GM20000 (cell line): ENCODE measurements at regions not wholly inside any gene's neighbourhood (a gene's known extent, or its start where the extent isn't known, plus 50 kb on each side); places are given as distances from the start of the nearest gene placed in this dataset.

Experiments
- DNase-seq: peaks from one replicate; pipeline ENCODE4 v3.0.0; 2012; ENCODE audit warnings: low spot score
- TF ChIP-seq, protein P1 (sequence below): IDR thresholded peaks from 2 replicates; pipeline ENCODE4 v1.5.1; 2012; ENCODE audit warnings: mild to moderate bottlenecking, control low read depth; ENCODE audit errors: extremely low read depth, missing control alignments

DNA sequence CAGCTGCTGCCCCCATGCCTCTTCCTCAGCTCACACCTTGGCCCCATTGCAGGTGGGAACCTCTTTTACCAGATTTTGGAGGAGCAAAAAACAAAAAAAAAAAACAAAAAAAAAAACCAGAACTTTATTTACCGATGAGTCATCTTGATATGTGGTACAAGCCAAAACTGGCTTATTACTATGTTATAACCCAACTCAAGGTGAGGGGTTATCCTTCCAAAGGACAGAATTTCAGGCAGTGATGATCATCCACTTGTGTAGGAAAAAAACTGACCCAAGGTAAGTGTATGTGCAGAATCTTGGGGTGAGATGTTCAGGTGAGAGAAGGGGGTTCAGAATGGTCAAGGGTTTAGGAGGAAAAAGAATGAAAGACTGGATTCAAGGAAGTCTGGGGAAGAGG is 142.6 kb upstream of the FST start:
- TF ChIP-seq, protein P1, sequence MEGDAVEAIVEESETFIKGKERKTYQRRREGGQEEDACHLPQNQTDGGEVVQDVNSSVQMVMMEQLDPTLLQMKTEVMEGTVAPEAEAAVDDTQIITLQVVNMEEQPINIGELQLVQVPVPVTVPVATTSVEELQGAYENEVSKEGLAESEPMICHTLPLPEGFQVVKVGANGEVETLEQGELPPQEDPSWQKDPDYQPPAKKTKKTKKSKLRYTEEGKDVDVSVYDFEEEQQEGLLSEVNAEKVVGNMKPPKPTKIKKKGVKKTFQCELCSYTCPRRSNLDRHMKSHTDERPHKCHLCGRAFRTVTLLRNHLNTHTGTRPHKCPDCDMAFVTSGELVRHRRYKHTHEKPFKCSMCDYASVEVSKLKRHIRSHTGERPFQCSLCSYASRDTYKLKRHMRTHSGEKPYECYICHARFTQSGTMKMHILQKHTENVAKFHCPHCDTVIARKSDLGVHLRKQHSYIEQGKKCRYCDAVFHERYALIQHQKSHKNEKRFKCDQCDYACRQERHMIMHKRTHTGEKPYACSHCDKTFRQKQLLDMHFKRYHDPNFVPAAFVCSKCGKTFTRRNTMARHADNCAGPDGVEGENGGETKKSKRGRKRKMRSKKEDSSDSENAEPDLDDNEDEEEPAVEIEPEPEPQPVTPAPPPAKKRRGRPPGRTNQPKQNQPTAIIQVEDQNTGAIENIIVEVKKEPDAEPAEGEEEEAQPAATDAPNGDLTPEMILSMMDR, result no peak
- no peak for DNase-seq

DNA sequence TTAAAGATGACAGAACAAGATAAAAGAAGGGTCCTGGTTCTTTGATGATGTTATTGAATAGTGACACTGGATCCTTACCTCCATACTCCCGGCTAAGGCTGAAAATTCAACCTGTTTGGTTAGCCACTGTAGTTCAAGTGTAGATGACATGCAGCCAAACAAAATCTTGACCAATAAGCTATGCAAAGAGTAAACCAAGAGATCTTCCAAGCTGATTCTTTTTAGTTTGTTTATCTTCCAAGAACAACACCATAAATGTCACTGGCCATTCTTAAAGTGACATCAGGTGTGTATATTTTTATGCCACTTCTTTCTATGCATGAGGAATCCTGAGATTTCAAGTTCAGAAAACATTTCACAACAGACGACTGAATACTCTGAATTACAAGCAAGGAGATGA is 141.5 kb upstream of the FST start:
- TF ChIP-seq, protein P1, result no peak
- DNase-seq, result no peak

DNA sequence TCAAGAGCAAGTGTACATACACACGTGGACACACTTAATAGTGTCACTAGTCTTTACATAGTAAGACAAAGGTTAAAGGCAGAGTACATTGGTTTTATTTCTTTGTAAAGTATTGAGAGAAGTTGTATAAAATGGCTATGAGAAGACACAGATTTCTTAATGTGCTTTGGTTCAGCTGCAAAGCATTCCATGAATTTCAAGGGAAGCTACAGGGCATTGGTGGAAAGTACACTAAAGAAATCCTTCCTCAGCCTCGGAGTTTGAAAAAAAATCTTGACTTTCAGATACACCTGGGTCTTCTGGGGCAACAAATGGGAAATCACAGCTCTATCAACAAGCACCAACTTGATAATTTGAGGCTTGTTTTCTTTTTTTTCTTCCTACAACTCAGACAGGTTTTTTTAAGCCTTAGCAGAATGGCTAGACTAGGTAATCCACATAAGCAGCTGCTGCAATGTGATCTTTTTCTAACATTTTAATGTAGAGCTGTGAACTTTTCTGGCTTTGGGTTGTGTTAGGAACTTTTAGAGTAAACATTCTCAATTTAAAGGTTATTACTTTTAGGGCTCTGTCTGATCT is 140.4 kb upstream of the FST start:
- TF ChIP-seq, protein P1, result no peak
- no peak for DNase-seq

DNA sequence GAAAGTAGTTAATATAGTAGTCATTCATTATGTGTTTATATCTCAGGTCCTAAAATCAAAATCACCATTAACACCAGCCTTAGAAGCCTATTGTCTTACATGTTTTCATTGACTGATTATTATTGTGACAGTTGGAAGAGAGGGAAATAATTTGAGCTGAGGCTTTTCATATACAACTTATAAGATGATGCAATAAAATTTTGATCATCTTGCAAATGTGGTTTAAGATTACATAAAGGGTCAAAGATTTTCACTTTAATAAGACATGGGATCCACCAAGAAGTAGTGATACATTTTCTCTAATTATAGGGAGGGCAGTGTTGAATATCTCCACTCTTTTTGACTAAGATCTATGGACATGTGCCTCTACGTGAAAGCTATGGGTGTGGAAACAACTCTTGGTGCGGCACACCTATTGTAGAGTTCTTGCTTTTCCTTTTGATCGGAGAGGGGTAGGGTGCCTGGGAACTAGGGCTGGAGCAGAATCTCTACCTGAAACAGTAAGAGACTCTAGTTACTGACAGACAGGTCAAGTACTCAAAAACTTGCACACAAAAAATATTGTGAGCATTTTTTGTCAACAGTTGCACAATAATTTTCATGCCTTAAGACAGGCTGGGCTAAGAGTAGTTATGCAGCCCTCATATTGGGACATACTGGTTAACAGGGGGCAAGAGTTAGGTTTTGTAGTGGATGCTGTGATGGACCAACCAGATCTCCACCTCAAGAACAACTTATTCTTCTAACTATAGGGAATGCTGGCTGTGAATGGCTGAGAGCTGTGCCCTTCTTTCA is 139.3 kb upstream of the FST start:
- DNase-seq, result no peak
- TF ChIP-seq, protein P1, result no peak

DNA sequence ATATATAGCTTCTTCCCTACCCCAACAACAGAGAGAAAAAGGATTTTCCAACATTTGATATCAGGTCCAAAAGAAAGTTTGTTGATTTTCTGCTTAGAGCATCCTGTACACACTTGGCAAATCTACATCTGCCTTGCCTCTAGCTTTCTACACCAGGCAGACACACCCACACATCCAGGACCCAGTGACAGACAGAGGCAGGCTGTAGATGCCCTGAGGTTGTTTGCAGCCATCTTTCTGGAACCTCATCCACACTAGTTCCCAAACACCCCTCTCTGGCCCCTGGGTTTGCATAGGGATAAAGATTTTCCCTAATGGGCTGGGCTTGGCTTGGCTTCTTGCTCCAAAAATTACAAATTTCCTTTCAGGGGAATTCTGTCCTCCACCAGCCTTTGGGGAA is 138.2 kb upstream of the FST start:
- no peak for DNase-seq
- TF ChIP-seq, protein P1, result no peak

DNA sequence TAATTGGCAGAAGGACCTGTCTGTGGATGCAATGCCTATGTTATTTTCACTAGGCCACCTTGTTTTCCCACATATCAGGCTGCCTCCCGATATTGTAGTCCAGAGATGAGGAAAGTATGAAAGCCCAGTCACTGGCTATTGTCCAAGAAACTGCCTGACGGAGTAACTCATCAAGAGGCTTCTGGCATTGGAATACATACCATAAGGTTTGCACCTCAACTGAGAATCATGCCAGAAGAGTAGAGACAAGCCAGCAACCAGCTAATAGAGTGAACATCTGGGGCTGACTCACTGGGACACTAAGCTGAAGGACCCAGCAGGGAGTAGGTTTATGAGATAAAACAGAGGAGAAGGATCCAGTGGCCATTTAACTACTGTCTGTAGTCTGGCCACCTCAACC is 137.2 kb upstream of the FST start:
- TF ChIP-seq, protein P1, result no peak
- DNase-seq, result no peak

DNA sequence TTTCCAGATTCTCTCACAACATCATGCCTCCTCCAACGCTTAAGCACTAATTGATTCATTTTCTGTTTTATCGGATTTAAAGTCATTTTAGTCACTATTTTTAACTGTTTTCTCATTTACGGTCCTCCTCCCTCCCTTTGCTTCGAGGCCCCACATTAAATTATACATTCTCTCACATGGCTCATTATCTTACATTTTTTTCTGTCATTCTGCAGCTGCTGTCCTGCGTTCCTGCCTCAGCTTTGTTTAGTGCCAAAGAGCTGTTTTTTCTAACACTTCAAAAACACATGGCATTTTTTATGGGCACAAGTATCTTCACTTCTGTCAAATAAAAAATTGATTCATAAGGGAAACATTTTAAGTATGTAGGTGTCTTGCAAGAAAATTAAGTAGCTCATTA is 130.1 kb upstream of the FST start:
- TF ChIP-seq, protein P1, result no peak
- DNase-seq, result no peak
